HG03571 (cell line): ENCODE measurements at regions not wholly inside any gene's neighbourhood (a gene's known extent, or its start where the extent isn't known, plus 50 kb on each side); places are given as distances from the start of the nearest gene placed in this dataset.

Source experiments
- ATAC-seq: cut with Tn5 transposase; IDR thresholded peaks from one replicate; pipeline ENCODE4 v1.9.1; 2021; ENCODE audit not compliant: unreplicated experiment

GRCh38 chr9:103900466-103900865 lies 193.6 kb upstream of the SMC2 start:
- ATAC-seq: no peak

GRCh38 chr9:103902263-103902662 lies 191.8 kb upstream of the SMC2 start:
- no peak for ATAC-seq

GRCh38 chr9:103904242-103904641 lies 189.9 kb upstream of the SMC2 start:
- no peak for ATAC-seq

- ATAC-seq: no peak
These were observed 180.2 kb upstream of the SMC2 start for GRCh38 chr9:103913899-103914298.

GRCh38 chr9:103919605-103920209 lies 174.4 kb upstream of the SMC2 start:
- no peak for ATAC-seq

GRCh38 chr9:103928442-103928841 lies 165.7 kb upstream of the SMC2 start:
- ATAC-seq: no peak

GRCh38 chr9:103941104-103941503 lies 153.0 kb upstream of the SMC2 start:
- ATAC-seq: no peak

- ATAC-seq: no peak
These were observed 151.9 kb upstream of the SMC2 start for GRCh38 chr9:103942200-103942599.

- ATAC-seq: no peak
These were observed 151.5 kb upstream of the SMC2 start for GRCh38 chr9:103942651-103943050.

GRCh38 chr9:103949096-103949495 lies 145.0 kb upstream of the SMC2 start:
- ATAC-seq: no peak

- ATAC-seq: no peak
These were observed 116.9 kb upstream of the SMC2 start for GRCh38 chr9:103977163-103977562.

GRCh38 chr9:103978396-103978795 lies 115.7 kb upstream of the SMC2 start:
- ATAC-seq: no peak

- ATAC-seq: no peak
These were observed 112.2 kb upstream of the SMC2 start for GRCh38 chr9:103981912-103982311.

- no peak for ATAC-seq
These were observed 109.0 kb upstream of the SMC2 start for GRCh38 chr9:103985077-103985476.

- ATAC-seq: no peak
These were observed 105.3 kb upstream of the SMC2 start for GRCh38 chr9:103988821-103989220.

GRCh38 chr9:103990311-103990710 lies 103.8 kb upstream of the SMC2 start:
- no peak for ATAC-seq

GRCh38 chr9:103991001-103991400 lies 103.1 kb upstream of the SMC2 start:
- no peak for ATAC-seq

GRCh38 chr9:103991698-103992097 lies 102.4 kb upstream of the SMC2 start:
- peak; percentile 56 for ATAC-seq

- no peak for ATAC-seq
These were observed 101.0 kb upstream of the SMC2 start for GRCh38 chr9:103992938-103993579.

GRCh38 chr9:103997856-103998370 lies 96.2 kb upstream of the SMC2 start:
- no peak for ATAC-seq

- no peak for ATAC-seq
These were observed 94.6 kb upstream of the SMC2 start for GRCh38 chr9:103999375-104000062.

- no peak for ATAC-seq
These were observed 84.3 kb upstream of the SMC2 start for GRCh38 chr9:104009826-104010225.
